Epithelial cell of prostate (primary cell): ENCODE measurements at regions not wholly inside any gene's neighbourhood (a gene's known extent, or its start where the extent isn't known, plus 50 kb on each side); places are given as distances from the start of the nearest gene placed in this dataset.

Source experiments
- DNase-seq: peaks from one replicate; pipeline ENCODE4 v3.0.0-alpha.2; 2011; ENCODE audit warnings: low read depth, low spot score
- H3K27ac ChIP-seq: fragments of 450-650 bp; 2 replicates; pipeline ENCODE4 v1.5.1; 2017; ENCODE audit warnings: mild to moderate bottlenecking

DNA sequence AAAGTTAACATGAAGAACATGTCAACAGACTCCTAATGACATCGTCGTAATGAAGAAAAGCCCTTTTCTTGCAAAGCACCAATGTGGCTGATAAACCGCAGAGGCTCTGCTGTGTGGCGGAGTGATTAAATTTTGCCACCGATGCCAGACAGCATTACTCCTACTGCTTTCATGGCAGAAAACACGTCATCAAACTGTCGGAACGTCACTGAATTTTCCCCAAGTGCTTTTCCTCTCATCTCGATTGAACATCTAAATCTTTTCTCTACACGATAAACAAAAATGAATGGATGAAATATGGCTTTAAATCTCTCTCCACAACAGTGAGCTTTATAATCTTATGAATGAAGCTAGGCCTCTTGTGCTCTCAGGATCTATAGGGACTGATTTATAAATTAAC, 159.8 kb upstream of the REG3G start:
- H3K27ac ChIP-seq, result no peak overlapping the region
- no peak for DNase-seq

GRCh38 chr2:78870343-78870967, 155.0 kb upstream of the REG3G start:
- no peak for DNase-seq
- H3K27ac ChIP-seq, result no peak overlapping the region

DNA sequence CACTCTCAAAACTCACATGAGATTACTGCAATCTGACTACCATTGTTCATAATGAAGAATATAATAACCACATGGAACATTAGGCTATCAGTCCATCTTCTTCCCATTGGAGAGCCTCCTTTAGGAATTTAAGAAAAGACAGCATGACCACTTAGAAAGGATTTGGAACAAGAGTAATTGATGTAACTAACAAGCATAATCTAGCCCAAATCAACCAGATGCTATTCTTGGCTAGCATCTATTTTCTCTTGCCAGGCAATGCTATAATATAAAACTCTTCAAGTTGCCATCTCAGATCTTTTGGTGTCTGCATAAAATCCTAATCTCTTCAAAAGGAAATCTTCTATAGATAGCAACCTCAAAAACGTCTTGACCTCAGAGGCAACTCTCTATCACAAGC, 152.0 kb upstream of the REG3G start:
- no peak overlapping the region for H3K27ac ChIP-seq
- DNase-seq, result no peak

GRCh38 chr2:78876316-78876688, 149.2 kb upstream of the REG3G start:
- DNase-seq, result no peak
- H3K27ac ChIP-seq, result no peak overlapping the region

- H3K27ac ChIP-seq, result no peak overlapping the region
Observed at GRCh38 chr2:78887446-78887845, 138.1 kb upstream of the REG3G start.

GRCh38 chr2:78890935-78891334, 134.6 kb upstream of the REG3G start:
- no peak overlapping the region for H3K27ac ChIP-seq
- no peak for DNase-seq

More at GRCh38 chr2:78887446-78887845, 138.1 kb upstream of the REG3G start:
- DNase-seq, result no peak

DNA sequence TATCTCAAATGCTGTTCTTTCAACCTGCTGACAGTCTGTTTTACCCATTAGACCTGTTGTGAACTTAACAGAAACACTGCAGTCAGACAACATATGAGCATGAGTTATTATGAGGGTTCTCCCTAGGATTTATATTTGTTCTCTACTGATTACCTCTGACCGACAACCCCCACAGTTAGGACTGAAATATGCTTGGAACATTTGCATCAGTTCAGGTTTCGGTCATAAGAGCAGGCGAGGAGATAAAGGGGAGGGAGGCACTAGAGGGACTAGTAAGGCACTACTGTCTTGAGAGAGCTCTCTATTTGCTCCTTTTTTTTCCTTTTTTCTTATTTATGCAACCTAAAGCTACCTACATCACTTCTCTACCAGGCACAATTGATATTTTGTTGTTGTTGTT, 133.2 kb upstream of the REG3G start:
- no peak overlapping the region for H3K27ac ChIP-seq
- no peak for DNase-seq

- no peak for DNase-seq
- H3K27ac ChIP-seq, result no peak overlapping the region
Observed at GRCh38 chr2:78895022-78895421, 130.5 kb upstream of the REG3G start.

GRCh38 chr2:78896536-78896935, 129.0 kb upstream of the REG3G start:
- H3K27ac ChIP-seq, result no peak overlapping the region
- no peak for DNase-seq

GRCh38 chr2:78907089-78907488, 118.4 kb upstream of the REG3G start:
- no peak overlapping the region for H3K27ac ChIP-seq
- no peak for DNase-seq

- no peak overlapping the region for H3K27ac ChIP-seq
- DNase-seq, result no peak
Observed at GRCh38 chr2:78908973-78909372, 116.5 kb upstream of the REG3G start.

- no peak overlapping the region for H3K27ac ChIP-seq
- DNase-seq, result no peak
Observed at GRCh38 chr2:78910376-78910775, 115.1 kb upstream of the REG3G start.

- no peak for DNase-seq
- no peak overlapping the region for H3K27ac ChIP-seq
Observed at GRCh38 chr2:78913257-78913656, 112.2 kb upstream of the REG3G start.

DNA sequence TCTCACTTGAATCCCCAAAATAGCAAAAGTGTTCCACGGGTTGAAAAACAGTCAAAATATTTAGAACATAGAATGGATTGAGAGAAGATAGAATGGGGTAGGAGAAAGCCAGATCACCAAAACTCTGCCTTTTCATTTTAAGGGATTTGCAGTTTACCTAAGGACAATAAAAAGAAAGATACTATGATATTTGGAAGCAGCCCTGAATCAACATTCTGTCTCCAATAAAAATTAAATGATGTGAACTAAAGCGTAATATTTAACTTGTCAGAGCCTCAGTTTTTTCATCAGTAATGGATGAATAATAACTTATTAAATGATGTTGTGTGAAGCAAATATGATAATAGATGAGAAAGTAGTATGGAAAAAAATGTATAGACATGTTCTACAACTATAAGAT, 100.2 kb upstream of the REG3G start:
- no peak for DNase-seq
- no peak overlapping the region for H3K27ac ChIP-seq

- H3K27ac ChIP-seq, result no peak overlapping the region
- no peak for DNase-seq
Observed at GRCh38 chr2:78928502-78928901, 97.0 kb upstream of the REG3G start.

DNA sequence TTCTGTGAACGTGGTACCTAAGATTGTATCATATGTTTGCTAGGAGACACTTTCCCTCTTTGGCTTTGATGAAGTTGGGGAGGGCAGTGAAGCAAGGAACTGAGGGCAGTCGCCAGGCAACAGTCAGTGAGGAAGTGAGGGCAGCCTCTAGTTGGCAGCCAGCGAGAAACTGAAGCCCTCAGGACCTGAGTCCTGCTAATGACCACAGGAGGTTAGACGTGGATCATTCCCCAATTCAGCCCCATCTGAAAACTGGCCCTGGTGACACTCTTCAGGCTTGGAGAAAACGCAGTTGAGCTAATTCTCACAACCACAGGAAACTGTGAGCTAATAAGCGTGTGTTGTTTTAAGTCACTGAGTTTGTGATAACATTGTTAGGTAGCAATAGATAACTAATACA, 84.5 kb upstream of the REG3G start:
- H3K27ac ChIP-seq, result no peak overlapping the region
- no peak for DNase-seq

GRCh38 chr2:78941751-78942150, 83.8 kb upstream of the REG3G start:
- H3K27ac ChIP-seq, result no peak overlapping the region
- DNase-seq, result no peak

DNA sequence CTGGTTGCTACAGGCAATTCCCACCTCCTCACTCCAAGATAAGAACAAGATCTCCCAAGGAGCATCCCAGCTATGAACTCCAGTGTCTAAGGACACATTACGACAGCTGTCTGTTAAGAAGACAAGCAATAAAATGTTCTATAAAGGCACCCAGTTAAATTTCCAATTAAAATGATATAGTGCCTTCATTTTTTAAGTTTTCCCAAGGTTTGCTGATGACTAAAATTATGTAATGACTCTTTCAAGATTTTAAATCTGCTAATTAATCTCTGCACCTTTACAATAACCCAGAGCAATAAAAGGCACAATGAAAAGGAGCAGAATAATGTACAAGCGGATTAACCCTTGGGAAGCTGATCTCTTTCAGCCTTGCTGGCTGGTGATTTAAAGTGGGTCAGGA, 61.6 kb upstream of the REG3G start:
- no peak for DNase-seq
- H3K27ac ChIP-seq, result no peak overlapping the region

DNA sequence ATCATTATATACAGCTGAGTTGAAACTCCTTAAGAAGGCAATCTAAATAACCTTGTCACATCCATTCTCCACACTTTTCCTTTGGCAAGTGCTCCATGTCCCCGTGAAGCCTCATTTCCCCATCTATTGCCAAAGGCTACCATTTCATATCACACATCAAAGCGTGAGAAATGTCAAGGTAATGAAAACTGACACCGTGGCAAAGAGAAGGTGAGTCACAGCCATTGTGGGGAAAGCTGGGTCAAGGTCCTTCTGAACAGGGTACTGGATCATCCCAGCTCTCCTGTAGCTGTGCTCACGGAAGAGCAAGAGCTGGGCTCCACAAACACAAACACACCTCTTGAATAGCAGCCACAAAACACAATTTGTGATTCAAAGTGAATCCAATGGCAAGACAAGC, 58.2 kb upstream of the REG3G start:
- no peak overlapping the region for H3K27ac ChIP-seq
- no peak for DNase-seq

DNA sequence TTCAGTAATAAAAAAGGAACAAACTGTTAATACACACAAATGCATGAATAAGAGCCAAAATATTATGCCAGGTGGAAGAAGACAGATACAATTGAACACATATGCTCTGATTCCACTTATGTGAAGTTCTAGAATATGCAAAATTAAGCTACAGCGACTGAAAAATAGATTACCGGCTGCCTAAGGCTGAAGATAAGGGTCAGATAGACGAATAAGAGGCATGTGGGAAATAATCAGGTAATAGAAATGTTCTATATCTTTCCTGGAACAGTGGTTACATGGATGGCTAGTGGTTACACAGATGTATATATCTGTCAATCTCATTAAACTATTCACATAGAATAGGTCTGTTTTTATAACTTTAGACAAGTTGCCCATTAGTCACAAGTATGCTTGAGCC, 51.9 kb upstream of the REG3G start:
- no peak overlapping the region for H3K27ac ChIP-seq
- DNase-seq, result no peak
